Epithelial cell of proximal tubule (primary cell): ENCODE measurements at regions not wholly inside any gene's neighbourhood (a gene's known extent, or its start where the extent isn't known, plus 50 kb on each side); places are given as distances from the start of the nearest gene placed in this dataset.

Experiments
- DNase-seq: peaks from one replicate; pipeline ENCODE4 v3.0.0-alpha.2; 2011; ENCODE audit warnings: low read depth
- H3K4me3 ChIP-seq: 2 replicates; pipeline ENCODE4 v1.5.1; 2011; ENCODE audit warnings: low read depth, mild to moderate bottlenecking, low read length
- CTCF ChIP-seq: conservative IDR thresholded peaks from 2 replicates; pipeline ENCODE4 v1.5.1; 2012; ENCODE audit warnings: low read depth, mild to moderate bottlenecking, low read length

GRCh38 chr19:28859811-28860210 is 353.1 kb downstream of the UQCRFS1 start:
- no peak for TF ChIP-seq CTCF
- no peak for DNase-seq
- no peak overlapping the region for H3K4me3 ChIP-seq

- TF ChIP-seq CTCF = no peak
- DNase-seq = no peak
Observed at GRCh38 chr19:28858933-28859332, 354.0 kb downstream of the UQCRFS1 start.

GRCh38 chr19:28857967-28858366 is 355.0 kb downstream of the UQCRFS1 start:
- no peak for TF ChIP-seq CTCF
- H3K4me3 ChIP-seq = no peak overlapping the region
- no peak for DNase-seq

More at GRCh38 chr19:28858933-28859332, 354.0 kb downstream of the UQCRFS1 start:
- no peak overlapping the region for H3K4me3 ChIP-seq

GRCh38 chr19:28855216-28855615 is 357.7 kb downstream of the UQCRFS1 start:
- no peak for DNase-seq
- no peak overlapping the region for H3K4me3 ChIP-seq
- no peak for TF ChIP-seq CTCF

GRCh38 chr19:28847468-28847867 is 365.5 kb downstream of the UQCRFS1 start:
- no peak for DNase-seq
- H3K4me3 ChIP-seq = no peak overlapping the region
- TF ChIP-seq CTCF = no peak

GRCh38 chr19:28846094-28846812 is 366.7 kb downstream of the UQCRFS1 start:
- no peak for TF ChIP-seq CTCF
- H3K4me3 ChIP-seq = no peak overlapping the region
- no peak for DNase-seq
